GM12878 (cell line): ENCODE measurements at regions not wholly inside any gene's neighbourhood (a gene's known extent, or its start where the extent isn't known, plus 50 kb on each side); places are given as distances from the start of the nearest gene placed in this dataset.

Experiments
- ATAC-seq: fragments of 200-7000 bp; cut with Tn5 transposase; 3 replicates; pipeline ENCODE4 v1.9.1; 2020; ENCODE audit warnings: mild to moderate bottlenecking, moderate library complexity
- BruUV-seq: library from RNA; stranded (reverse); fragments of 400-500 nt; replicated peaks from 2 replicates; lab custom pipeline; 2021; lab: Mats Ljungman, UMichigan
- CTCF ChIA-PET: fragments of 300-600 bp; sonication (Branson Sonifier 250); formaldehyde crosslinking; extraction: SDS; loops from one replicate; lab custom pipeline; 2021; ENCODE audit warnings: inconsistent platforms; lab: Yijun Ruan, JAX
- POLR2A ChIA-PET: fragments of 350-600 bp; formaldehyde crosslinking; extraction: SDS; loops from one replicate; lab custom pipeline; 2021; ENCODE audit warnings: inconsistent platforms; lab: Charles Lee
- RAD21 ChIA-PET: fragments of 300-600 bp; sonication (Branson Sonifier 250); formaldehyde crosslinking; loops from one replicate; lab custom pipeline; 2023; ENCODE audit warnings: antibody characterized with exemption; ENCODE audit not compliant: unreplicated experiment; lab: Charles Lee
- SMC1A ChIA-PET: fragments of 300-600 bp; sonication (Branson Sonifier 250); formaldehyde crosslinking; loops from one replicate; lab custom pipeline; 2023; ENCODE audit not compliant: unreplicated experiment, uncharacterized antibody; lab: Charles Lee
- DNase-seq: peaks from one replicate; pipeline ENCODE4 v3.0.0-alpha.2; 2011; ENCODE audit warnings: low read depth, low spot score
- FAIRE-seq: peaks from 3 replicates; lab custom pipeline; 2011; peaks lifted over from hg19 to GRCh38; lab: Jason Lieb, UNC
- H2AFZ ChIP-seq: 2 replicates; pipeline ENCODE4 v1.6.0; 2011; ENCODE audit warnings: low read depth, low read length, control low read depth; ENCODE audit not compliant: control insufficient read depth
- H3K27ac ChIP-seq: 2 replicates; pipeline ENCODE4 v1.5.1; 2011; ENCODE audit warnings: control low read depth; ENCODE audit not compliant: control insufficient read depth, insufficient read depth
- H3K27me3 ChIP-seq, 2 experiments: replicated peaks in 1 of 2; 2 replicates each; pipeline versions ENCODE4 v1.6.0 to v1.6.1; 2011; ENCODE audit warnings: low read length in 1 of 2; ENCODE audit not compliant: control insufficient read depth in 2 of 2, insufficient read depth in 2 of 2
- H3K36me3 ChIP-seq, 2 experiments: 2 replicates each; pipeline ENCODE4 v1.5.1; 2011; ENCODE audit warnings: low read length in 1 of 2; ENCODE audit not compliant: control insufficient read depth in 2 of 2, insufficient read depth in 2 of 2
- H3K4me1 ChIP-seq: 2 replicates; pipeline ENCODE4 v1.6.1; 2011; ENCODE audit warnings: mild to moderate bottlenecking, low read length, moderate library complexity, mixed read lengths; ENCODE audit not compliant: control insufficient read depth, insufficient read depth
- H3K4me2 ChIP-seq: 2 replicates; pipeline ENCODE4 v1.6.0; 2011; ENCODE audit warnings: control low read depth; ENCODE audit not compliant: control insufficient read depth, insufficient read depth
- H3K4me3 ChIP-seq: fragments of 200-600 bp; sonication (generic); 2 replicates; pipeline ENCODE4 v1.5.1; 2016
- H3K79me2 ChIP-seq: 2 replicates; pipeline ENCODE4 v1.6.0; 2011; ENCODE audit warnings: low read length; ENCODE audit not compliant: control insufficient read depth, insufficient read depth
- H3K9ac ChIP-seq: 2 replicates; pipeline ENCODE4 v1.8.0; 2011; ENCODE audit warnings: low read length, control low read depth, mixed read lengths; ENCODE audit not compliant: control insufficient read depth, insufficient read depth
- H3K9me3 ChIP-seq: replicated peaks from 3 replicates; pipeline ENCODE4 v1.5.1; 2011; ENCODE audit warnings: mild to moderate bottlenecking, low read length; ENCODE audit not compliant: control insufficient read depth, insufficient read depth
- H4K20me1 ChIP-seq: 2 replicates; pipeline ENCODE4 v1.6.0; 2011; ENCODE audit not compliant: control insufficient read depth, insufficient read depth
- ESRRA ChIP-seq: IDR thresholded peaks from 2 replicates; pipeline ENCODE4 v1.6.1; 2012; ENCODE audit warnings: mild to moderate bottlenecking, low read length, improper control_type of control experiment
- ETV6 ChIP-seq, 2 experiments: fragments of 450-650 bp in 1 of 2; IDR thresholded peaks in 1 of 2; conservative IDR thresholded peaks in 1 of 2; 2 replicates each; pipeline ENCODE4 v1.6.1; 2014; ENCODE audit warnings: antibody characterized with exemption in 1 of 2, borderline replicate concordance in 1 of 2, low read depth in 1 of 2, mild to moderate bottlenecking in 1 of 2, moderate library complexity in 1 of 2
- HDGF ChIP-seq: fragments of 450-650 bp; IDR thresholded peaks from 2 replicates; pipeline ENCODE4 v1.6.1; 2016; ENCODE audit warnings: antibody characterized with exemption
- KLF5 ChIP-seq: fragments of 450-650 bp; IDR thresholded peaks from 2 replicates; pipeline ENCODE4 v1.6.1; 2014; ENCODE audit warnings: mild to moderate bottlenecking; ENCODE audit not compliant: partially characterized antibody
- MTA2 ChIP-seq: fragments of 450-650 bp; IDR thresholded peaks from 2 replicates; pipeline ENCODE4 v1.6.1; 2016; ENCODE audit warnings: low read depth, mild to moderate bottlenecking, moderate library complexity
- MTA3 ChIP-seq: IDR thresholded peaks from 2 replicates; pipeline ENCODE4 v1.6.1; 2012; ENCODE audit warnings: low read length, inconsistent platforms, borderline replicate concordance
- RCOR1 ChIP-seq: conservative IDR thresholded peaks from 2 replicates; pipeline ENCODE4 v1.6.1; 2012; ENCODE audit warnings: low read depth, low read length, improper control_type of control experiment
- SIX5 ChIP-seq: IDR thresholded peaks from 2 replicates; pipeline ENCODE4 v1.6.1; 2011; ENCODE audit warnings: mild to moderate bottlenecking, low read depth, low read length, moderate library complexity; ENCODE audit not compliant: severe bottlenecking
- SMARCA5 ChIP-seq: fragments of 450-650 bp; IDR thresholded peaks from 2 replicates; pipeline ENCODE4 v1.6.1; 2017; ENCODE audit warnings: mild to moderate bottlenecking
- in situ Hi-C: fragments of 300-500 bp; cut with MboI; formaldehyde crosslinking; loops from 9 replicates; pipeline ENCODE4 v1.14.3; 2018; ENCODE audit warnings: mixed read lengths
- intact Hi-C: fragments of 100-400 bp; cut with micrococcal nuclease; formaldehyde crosslinking; loops from one replicate; pipeline ENCODE4 v1.14.2; 2022; ENCODE audit not compliant: unreplicated experiment
- TF ChIP-seq, protein P1 (sequence below): fragments of 450-650 bp; IDR thresholded peaks from 2 replicates; pipeline ENCODE4 v1.6.1; 2016; ENCODE audit warnings: mild to moderate bottlenecking, moderate library complexity, borderline replicate concordance
- TF ChIP-seq, protein P2 (sequence below): fragments of 450-650 bp; IDR thresholded peaks from 2 replicates; pipeline ENCODE4 v1.6.1; 2017; ENCODE audit warnings: mild to moderate bottlenecking
- TF ChIP-seq, protein P3 (sequence below): IDR thresholded peaks from 2 replicates; pipeline ENCODE4 v1.6.1; 2012; ENCODE audit warnings: improper control_type of control experiment, low read depth, low read length; ENCODE audit not compliant: insufficient replicate concordance

GRCh38 chr2:140041811-140042210, 1261.6 kb upstream of the NXPH2 start:
- H3K4me3 ChIP-seq, result no peak overlapping the region
- ChIA-PET RAD21 (no interaction called here), SMC1A (no interaction called here), POLR2A (no interaction called here), CTCF (interaction anchor here (0.6 kb wide), 1 partner anchor 10 kb away, joined by 3 read pairs; no protein-coding TSS in a partner anchor)
- H3K27me3 ChIP-seq, result no peaks in the 10 kb centered on the region
- H3K9me3 ChIP-seq, result no peaks in the 10 kb centered on the region
- FAIRE-seq (no peak), ATAC-seq (no peak), DNase-seq (no peak)
- H3K36me3 ChIP-seq, result no peaks in the 10 kb centered on the region
- in situ Hi-C loops, result no loop called here
- no peaks in the 10 kb centered on the region for H3K4me1 ChIP-seq
- no peaks in the 10 kb centered on the region for H4K20me1 ChIP-seq
- no peaks in the 10 kb centered on the region for H3K79me2 ChIP-seq
- intact Hi-C loops, result no loop called here
- BruUV-seq, result no TSS peak
- H3K9ac ChIP-seq, result no peak overlapping the region
- H2AFZ ChIP-seq, result no peak overlapping the region
- no peak overlapping the region for H3K27ac ChIP-seq
- H3K4me2 ChIP-seq, result no peak overlapping the region
- TF ChIP-seq RCOR1 (no peak), ETV6 (conservative IDR thresholded peaks at IDR 0.05 in 1 of 2, IDR thresholded peaks at IDR 0.05 in 1 of 2; ENCODE audit: borderline replicate concordance in 1 of 2, low read depth in 1 of 2) (no peak), SMARCA5 (no peak), KLF5 (no peak), MTA2 (no peak), ESRRA (no peak), HDGF (no peak), SIX5 (no peak), MTA3 (no peak)
- TF ChIP-seq, protein P1, sequence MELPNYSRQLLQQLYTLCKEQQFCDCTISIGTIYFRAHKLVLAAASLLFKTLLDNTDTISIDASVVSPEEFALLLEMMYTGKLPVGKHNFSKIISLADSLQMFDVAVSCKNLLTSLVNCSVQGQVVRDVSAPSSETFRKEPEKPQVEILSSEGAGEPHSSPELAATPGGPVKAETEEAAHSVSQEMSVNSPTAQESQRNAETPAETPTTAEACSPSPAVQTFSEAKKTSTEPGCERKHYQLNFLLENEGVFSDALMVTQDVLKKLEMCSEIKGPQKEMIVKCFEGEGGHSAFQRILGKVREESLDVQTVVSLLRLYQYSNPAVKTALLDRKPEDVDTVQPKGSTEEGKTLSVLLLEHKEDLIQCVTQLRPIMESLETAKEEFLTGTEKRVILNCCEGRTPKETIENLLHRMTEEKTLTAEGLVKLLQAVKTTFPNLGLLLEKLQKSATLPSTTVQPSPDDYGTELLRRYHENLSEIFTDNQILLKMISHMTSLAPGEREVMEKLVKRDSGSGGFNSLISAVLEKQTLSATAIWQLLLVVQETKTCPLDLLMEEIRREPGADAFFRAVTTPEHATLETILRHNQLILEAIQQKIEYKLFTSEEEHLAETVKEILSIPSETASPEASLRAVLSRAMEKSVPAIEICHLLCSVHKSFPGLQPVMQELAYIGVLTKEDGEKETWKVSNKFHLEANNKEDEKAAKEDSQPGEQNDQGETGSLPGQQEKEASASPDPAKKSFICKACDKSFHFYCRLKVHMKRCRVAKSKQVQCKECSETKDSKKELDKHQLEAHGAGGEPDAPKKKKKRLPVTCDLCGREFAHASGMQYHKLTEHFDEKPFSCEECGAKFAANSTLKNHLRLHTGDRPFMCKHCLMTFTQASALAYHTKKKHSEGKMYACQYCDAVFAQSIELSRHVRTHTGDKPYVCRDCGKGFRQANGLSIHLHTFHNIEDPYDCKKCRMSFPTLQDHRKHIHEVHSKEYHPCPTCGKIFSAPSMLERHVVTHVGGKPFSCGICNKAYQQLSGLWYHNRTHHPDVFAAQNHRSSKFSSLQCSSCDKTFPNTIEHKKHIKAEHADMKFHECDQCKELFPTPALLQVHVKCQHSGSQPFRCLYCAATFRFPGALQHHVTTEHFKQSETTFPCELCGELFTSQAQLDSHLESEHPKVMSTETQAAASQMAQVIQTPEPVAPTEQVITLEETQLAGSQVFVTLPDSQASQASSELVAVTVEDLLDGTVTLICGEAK, result no peak
- TF ChIP-seq, protein P2, sequence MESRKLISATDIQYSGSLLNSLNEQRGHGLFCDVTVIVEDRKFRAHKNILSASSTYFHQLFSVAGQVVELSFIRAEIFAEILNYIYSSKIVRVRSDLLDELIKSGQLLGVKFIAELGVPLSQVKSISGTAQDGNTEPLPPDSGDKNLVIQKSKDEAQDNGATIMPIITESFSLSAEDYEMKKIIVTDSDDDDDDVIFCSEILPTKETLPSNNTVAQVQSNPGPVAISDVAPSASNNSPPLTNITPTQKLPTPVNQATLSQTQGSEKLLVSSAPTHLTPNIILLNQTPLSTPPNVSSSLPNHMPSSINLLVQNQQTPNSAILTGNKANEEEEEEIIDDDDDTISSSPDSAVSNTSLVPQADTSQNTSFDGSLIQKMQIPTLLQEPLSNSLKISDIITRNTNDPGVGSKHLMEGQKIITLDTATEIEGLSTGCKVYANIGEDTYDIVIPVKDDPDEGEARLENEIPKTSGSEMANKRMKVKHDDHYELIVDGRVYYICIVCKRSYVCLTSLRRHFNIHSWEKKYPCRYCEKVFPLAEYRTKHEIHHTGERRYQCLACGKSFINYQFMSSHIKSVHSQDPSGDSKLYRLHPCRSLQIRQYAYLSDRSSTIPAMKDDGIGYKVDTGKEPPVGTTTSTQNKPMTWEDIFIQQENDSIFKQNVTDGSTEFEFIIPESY, result no peak
- TF ChIP-seq, protein P3, sequence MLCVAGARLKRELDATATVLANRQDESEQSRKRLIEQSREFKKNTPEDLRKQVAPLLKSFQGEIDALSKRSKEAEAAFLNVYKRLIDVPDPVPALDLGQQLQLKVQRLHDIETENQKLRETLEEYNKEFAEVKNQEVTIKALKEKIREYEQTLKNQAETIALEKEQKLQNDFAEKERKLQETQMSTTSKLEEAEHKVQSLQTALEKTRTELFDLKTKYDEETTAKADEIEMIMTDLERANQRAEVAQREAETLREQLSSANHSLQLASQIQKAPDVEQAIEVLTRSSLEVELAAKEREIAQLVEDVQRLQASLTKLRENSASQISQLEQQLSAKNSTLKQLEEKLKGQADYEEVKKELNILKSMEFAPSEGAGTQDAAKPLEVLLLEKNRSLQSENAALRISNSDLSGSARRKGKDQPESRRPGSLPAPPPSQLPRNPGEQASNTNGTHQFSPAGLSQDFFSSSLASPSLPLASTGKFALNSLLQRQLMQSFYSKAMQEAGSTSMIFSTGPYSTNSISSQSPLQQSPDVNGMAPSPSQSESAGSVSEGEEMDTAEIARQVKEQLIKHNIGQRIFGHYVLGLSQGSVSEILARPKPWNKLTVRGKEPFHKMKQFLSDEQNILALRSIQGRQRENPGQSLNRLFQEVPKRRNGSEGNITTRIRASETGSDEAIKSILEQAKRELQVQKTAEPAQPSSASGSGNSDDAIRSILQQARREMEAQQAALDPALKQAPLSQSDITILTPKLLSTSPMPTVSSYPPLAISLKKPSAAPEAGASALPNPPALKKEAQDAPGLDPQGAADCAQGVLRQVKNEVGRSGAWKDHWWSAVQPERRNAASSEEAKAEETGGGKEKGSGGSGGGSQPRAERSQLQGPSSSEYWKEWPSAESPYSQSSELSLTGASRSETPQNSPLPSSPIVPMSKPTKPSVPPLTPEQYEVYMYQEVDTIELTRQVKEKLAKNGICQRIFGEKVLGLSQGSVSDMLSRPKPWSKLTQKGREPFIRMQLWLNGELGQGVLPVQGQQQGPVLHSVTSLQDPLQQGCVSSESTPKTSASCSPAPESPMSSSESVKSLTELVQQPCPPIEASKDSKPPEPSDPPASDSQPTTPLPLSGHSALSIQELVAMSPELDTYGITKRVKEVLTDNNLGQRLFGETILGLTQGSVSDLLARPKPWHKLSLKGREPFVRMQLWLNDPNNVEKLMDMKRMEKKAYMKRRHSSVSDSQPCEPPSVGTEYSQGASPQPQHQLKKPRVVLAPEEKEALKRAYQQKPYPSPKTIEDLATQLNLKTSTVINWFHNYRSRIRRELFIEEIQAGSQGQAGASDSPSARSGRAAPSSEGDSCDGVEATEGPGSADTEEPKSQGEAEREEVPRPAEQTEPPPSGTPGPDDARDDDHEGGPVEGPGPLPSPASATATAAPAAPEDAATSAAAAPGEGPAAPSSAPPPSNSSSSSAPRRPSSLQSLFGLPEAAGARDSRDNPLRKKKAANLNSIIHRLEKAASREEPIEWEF, result no peak
